ENCODE measurements at regions not wholly inside any gene's neighbourhood (a gene's known extent, or its start where the extent isn't known, plus 50 kb on each side); places are given as distances from the start of the nearest gene placed in this dataset.

- TF ChIP-seq, protein P1, sequence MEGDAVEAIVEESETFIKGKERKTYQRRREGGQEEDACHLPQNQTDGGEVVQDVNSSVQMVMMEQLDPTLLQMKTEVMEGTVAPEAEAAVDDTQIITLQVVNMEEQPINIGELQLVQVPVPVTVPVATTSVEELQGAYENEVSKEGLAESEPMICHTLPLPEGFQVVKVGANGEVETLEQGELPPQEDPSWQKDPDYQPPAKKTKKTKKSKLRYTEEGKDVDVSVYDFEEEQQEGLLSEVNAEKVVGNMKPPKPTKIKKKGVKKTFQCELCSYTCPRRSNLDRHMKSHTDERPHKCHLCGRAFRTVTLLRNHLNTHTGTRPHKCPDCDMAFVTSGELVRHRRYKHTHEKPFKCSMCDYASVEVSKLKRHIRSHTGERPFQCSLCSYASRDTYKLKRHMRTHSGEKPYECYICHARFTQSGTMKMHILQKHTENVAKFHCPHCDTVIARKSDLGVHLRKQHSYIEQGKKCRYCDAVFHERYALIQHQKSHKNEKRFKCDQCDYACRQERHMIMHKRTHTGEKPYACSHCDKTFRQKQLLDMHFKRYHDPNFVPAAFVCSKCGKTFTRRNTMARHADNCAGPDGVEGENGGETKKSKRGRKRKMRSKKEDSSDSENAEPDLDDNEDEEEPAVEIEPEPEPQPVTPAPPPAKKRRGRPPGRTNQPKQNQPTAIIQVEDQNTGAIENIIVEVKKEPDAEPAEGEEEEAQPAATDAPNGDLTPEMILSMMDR (IDR thresholded peaks at IDR 0.05) = no peak
- ChIA-PET CTCF (no interaction called here), POLR2A (no interaction called here)
- H3K9me3 Mint-ChIP-seq = peaks cover 3% of the 10 kb centered on the region
- H3K36me3 Mint-ChIP-seq (ENCODE audit: low read depth) = no peaks in the 10 kb centered on the region
- H3K27ac Mint-ChIP-seq = no peak overlapping the region
- no peaks in the 10 kb centered on the region for H3K4me1 Mint-ChIP-seq
- ATAC-seq (ENCODE audit: low read depth) (no peak), DNase-seq (no peak)
- no peak overlapping the region for H3K4me3 Mint-ChIP-seq
- H3K27me3 Mint-ChIP-seq = peaks cover 6% of the 10 kb centered on the region
- intact Hi-C loops (cut with micrococcal nuclease) = no loop called here
These were observed 95.4 kb upstream of the AGBL1 start for GRCh38 chr15:85984241-85984640.

DNA sequence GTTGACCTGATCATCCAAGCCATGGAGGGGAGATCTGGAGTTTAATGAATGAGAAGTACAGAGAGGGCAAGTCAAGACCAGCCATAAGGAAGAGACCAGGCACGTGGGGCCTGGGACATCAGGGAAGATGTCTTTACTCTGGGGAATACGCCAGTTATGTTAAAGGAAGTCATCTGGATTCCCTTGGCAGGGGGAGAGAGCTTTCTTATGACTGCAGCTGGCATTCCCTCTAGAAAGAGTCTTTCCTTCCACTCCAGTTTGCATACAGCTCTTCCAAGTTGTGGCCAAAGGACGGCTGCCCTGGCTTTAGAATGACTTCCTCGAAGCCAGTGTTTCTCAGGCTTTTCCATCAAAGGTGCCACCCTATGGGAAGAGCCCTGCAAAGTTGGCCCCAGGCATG, 93.6 kb upstream of the AGBL1 start:
- ChIA-PET POLR2A (no interaction called here), CTCF (no interaction called here)
- no peaks in the 10 kb centered on the region for H3K27me3 Mint-ChIP-seq
- TF ChIP-seq, protein P1 (IDR thresholded peaks at IDR 0.05) = no peak
- ATAC-seq (ENCODE audit: low read depth) (no peak), DNase-seq (no peak)
- H3K4me1 Mint-ChIP-seq = no peaks in the 10 kb centered on the region
- intact Hi-C loops (cut with micrococcal nuclease) = no loop called here
- H3K36me3 Mint-ChIP-seq (ENCODE audit: low read depth) = no peaks in the 10 kb centered on the region
- peaks cover 3% of the 10 kb centered on the region for H3K9me3 Mint-ChIP-seq
- H3K4me3 Mint-ChIP-seq = no peak overlapping the region
- H3K27ac Mint-ChIP-seq = no peak overlapping the region

GRCh38 chr15:85986741-85987140, 92.9 kb upstream of the AGBL1 start:
- POLR2A ChIA-PET = no interaction called here
- Mint-ChIP-seq H3K36me3 (ENCODE audit: low read depth) (no peaks in the 10 kb centered on the region), H3K4me1 (no peaks in the 10 kb centered on the region), H3K9me3 (peaks cover 3% of the 10 kb centered on the region), H3K27ac (no peak overlapping the region), H3K27me3 (no peaks in the 10 kb centered on the region), H3K4me3 (no peak overlapping the region)
- CTCF ChIA-PET = no interaction called here
- intact Hi-C loops (cut with micrococcal nuclease) = no loop called here
- ATAC-seq (ENCODE audit: low read depth) (no peak), DNase-seq (no peak)
- TF ChIP-seq, protein P1 (IDR thresholded peaks at IDR 0.05) = no peak

GRCh38 chr15:85988741-85989140, 90.9 kb upstream of the AGBL1 start:
- H3K27me3 Mint-ChIP-seq = no peaks in the 10 kb centered on the region
- H3K36me3 Mint-ChIP-seq (ENCODE audit: low read depth) = no peaks in the 10 kb centered on the region
- H3K27ac Mint-ChIP-seq = no peak overlapping the region
- no peaks in the 10 kb centered on the region for H3K9me3 Mint-ChIP-seq
- ChIA-PET CTCF (no interaction called here), POLR2A (no interaction called here)
- ATAC-seq (ENCODE audit: low read depth) (no peak), DNase-seq (no peak)
- intact Hi-C loops (cut with micrococcal nuclease) = no loop called here
- H3K4me1 Mint-ChIP-seq = no peaks in the 10 kb centered on the region
- TF ChIP-seq, protein P1 (IDR thresholded peaks at IDR 0.05) = no peak
- H3K4me3 Mint-ChIP-seq = no peak overlapping the region

DNA sequence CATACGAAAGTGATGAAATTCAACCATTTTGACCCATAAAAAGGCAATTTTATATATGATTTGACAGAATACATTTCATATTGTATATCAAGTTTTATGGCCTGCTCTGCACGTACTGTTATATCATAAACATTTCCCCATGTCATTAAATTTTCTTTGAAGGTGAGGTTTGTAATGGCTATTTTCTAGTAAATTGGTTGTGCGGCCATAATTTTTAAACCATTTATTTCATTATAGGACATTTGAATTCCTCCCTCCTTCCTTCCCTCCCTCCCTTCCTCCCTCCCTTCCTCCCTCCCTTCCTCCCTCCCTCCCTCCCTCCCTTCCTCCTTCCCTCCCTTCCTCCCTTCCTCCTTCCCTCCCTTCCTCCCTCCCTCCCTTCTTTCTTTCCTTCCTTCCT, 87.4 kb upstream of the AGBL1 start:
- no peak overlapping the region for H3K4me3 Mint-ChIP-seq
- ChIA-PET CTCF (no interaction called here), POLR2A (no interaction called here)
- ATAC-seq (ENCODE audit: low read depth) = no peak
- peaks cover 1% of the 10 kb centered on the region for H3K27me3 Mint-ChIP-seq
- H3K9me3 Mint-ChIP-seq = peaks cover 6% of the 10 kb centered on the region
- DNase-seq = no peak
- H3K36me3 Mint-ChIP-seq (ENCODE audit: low read depth) = no peaks in the 10 kb centered on the region
- H3K27ac Mint-ChIP-seq = no peak overlapping the region
- intact Hi-C loops (cut with micrococcal nuclease) = no loop called here
- no peaks in the 10 kb centered on the region for H3K4me1 Mint-ChIP-seq
- TF ChIP-seq, protein P1 (IDR thresholded peaks at IDR 0.05) = no peak

Measured in activated B cell treated with CpG ODN at 0.5 μM for 24 hours (primary cell).